Activated T-cell treated with anti-CD3 and anti-CD28 coated beads, Interleukin-2, amount 50 U/mL, for 72 hours (primary cell): ENCODE measurements at regions not wholly inside any gene's neighbourhood (a gene's known extent, or its start where the extent isn't known, plus 50 kb on each side); places are given as distances from the start of the nearest gene placed in this dataset.
"Not testable (repeated sequence)": the region's sequence is repeated elsewhere in the genome, so short reads cannot be mapped to it uniquely, and the experiment has no call there.

ENCODE experiments used
- ATAC-seq, 2 donors: fragments of 150-1000 bp; cut with Tn5 transposase; replicated peaks in 1 of 2; 2 replicates each; pipeline ENCODE4 v1.10.0; 2021; ENCODE audit warnings: moderate library complexity in 2 of 2, mild to moderate bottlenecking in 1 of 2
- DNase-seq, 2 donors: peaks; one replicate each; pipeline ENCODE4 v3.0.0; 2021 to 2022; ENCODE audit warnings: mixed read lengths in 1 of 2
- H3K27ac Mint-ChIP-seq: one replicate; pipeline ENCODE4 v1.8.0; 2022; ENCODE audit warnings: mild to moderate bottlenecking, moderate library complexity, mixed read lengths
- H3K27me3 Mint-ChIP-seq: one replicate; pipeline ENCODE4 v1.8.0; 2022; ENCODE audit warnings: low read depth, mixed read lengths
- H3K36me3 Mint-ChIP-seq, 2 donors: one replicate each; pipeline ENCODE4 v1.8.0; 2022; ENCODE audit warnings: mixed read lengths in 2 of 2, mild to moderate bottlenecking in 1 of 2; ENCODE audit not compliant: insufficient read depth in 2 of 2
- H3K4me1 Mint-ChIP-seq: one replicate; pipeline ENCODE4 v1.8.0; 2022; ENCODE audit warnings: low read depth, mixed read lengths
- H3K4me3 Mint-ChIP-seq, 2 donors: one replicate each; pipeline ENCODE4 v1.8.0; 2022; ENCODE audit warnings: mild to moderate bottlenecking in 2 of 2, mixed read lengths in 2 of 2, moderate library complexity in 2 of 2
- H3K9me3 Mint-ChIP-seq, 2 donors: one replicate each; pipeline ENCODE4 v1.8.0; 2022; ENCODE audit warnings: mixed read lengths in 2 of 2

DNA sequence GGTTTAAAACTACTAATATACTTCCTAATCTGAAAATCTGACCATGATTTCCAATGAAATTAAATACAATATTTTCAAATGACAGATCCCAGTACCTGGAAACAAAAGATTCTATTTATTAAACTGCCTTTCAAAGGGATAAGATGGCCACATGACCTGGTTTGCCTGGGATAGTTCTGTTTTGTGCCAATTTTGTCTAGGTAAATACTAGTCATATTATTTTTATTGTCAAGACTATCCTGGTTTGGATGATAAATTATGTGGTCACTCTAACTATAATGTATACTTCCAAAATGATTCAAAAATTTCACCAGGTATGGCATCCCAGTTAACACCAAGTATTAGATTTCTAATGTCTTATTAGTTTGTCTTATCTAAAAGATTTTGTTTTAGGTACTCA, 222.5 kb upstream of the TTC29 start:
- not testable (repeated sequence) for H3K36me3 Mint-ChIP-seq, H3K4me3 Mint-ChIP-seq, H3K27ac Mint-ChIP-seq, H3K4me1 Mint-ChIP-seq, H3K9me3 Mint-ChIP-seq, H3K27me3 Mint-ChIP-seq, ATAC-seq, DNase-seq

DNA sequence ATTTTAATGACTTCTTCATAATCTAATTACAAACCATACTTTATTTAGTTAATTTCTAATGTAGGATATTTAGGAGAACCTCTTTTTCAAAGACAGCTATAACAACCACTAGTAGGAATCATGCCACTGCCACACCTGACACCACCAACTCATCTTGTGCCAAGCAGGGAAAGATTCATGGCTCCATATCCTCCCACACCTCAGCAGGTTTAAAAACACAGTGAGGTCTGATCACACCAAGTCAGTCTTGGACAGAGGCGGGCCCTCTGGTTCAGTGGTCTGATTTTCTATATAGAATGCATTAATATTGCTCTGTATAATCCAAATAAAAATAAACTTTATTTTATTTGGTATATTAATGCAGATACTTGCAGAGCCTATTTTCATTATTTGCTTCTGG, 227.7 kb upstream of the TTC29 start:
- Mint-ChIP-seq H3K4me3 (no peak overlapping the region), H3K27ac (no peak overlapping the region), H3K9me3 (no peaks in the 10 kb centered on the region), H3K4me1 (no peaks in the 10 kb centered on the region), H3K36me3 (no peaks in the 10 kb centered on the region), H3K27me3 (no peaks in the 10 kb centered on the region)
- ATAC-seq = no peak
- DNase-seq = no peak

DNA sequence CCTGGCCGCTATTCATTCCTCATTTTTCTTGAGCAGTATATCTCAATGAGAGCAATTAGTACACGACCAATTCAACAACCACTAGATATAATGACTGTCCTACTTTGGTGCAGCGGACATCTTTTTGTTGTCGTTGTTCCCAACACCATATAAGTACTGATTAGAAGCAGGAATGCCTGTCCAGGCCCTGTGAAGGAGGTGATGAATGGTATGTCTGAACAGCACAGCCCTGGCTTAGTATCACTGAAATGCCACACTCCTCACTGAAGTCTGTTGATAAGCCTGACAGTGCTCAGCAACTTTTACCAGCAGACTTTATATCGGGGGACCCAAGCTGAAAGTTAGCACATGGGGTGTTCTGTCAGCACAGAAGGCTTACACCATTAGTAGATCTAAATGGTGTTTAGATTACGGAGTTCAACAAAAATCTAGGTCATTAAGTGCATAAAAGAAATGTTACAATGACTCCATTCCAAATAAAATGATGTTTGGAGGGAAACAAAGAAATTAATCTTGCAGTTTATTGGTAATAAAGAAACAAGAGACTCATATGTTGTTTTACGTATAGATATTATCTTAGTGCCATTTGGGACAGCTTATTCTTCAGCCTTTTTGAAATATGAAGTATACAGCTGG, 228.3 kb upstream of the TTC29 start:
- DNase-seq (no peak), ATAC-seq (no peak)
- Mint-ChIP-seq H3K4me3 (no peak overlapping the region), H3K27ac (no peak overlapping the region), H3K4me1 (no peaks in the 10 kb centered on the region), H3K27me3 (no peaks in the 10 kb centered on the region), H3K9me3 (no peaks in the 10 kb centered on the region), H3K36me3 (no peaks in the 10 kb centered on the region)

DNA sequence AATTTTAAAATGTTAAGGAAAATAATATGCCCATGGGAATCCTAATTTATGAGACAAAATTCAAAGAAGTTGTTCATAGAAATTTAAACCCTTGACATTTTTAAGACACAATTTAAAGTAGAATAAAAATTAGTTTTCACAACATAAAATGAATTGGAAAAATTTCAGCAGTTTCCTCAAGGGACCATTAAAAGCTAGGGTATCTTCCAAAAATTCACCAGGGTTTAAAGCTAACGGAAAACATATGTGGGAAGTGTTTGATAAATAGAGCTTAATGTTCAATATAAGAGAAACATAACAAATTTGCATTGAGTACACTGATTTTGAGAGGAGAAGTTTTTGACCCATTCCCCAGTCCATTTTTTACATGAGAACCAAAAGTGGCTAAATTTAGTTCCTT, 228.9 kb upstream of the TTC29 start:
- ATAC-seq = no peak
- Mint-ChIP-seq H3K27ac (no peak overlapping the region), H3K4me3 (no peak overlapping the region), H3K27me3 (no peaks in the 10 kb centered on the region), H3K9me3 (no peaks in the 10 kb centered on the region), H3K4me1 (no peaks in the 10 kb centered on the region), H3K36me3 (no peaks in the 10 kb centered on the region)
- DNase-seq = no peak

DNA sequence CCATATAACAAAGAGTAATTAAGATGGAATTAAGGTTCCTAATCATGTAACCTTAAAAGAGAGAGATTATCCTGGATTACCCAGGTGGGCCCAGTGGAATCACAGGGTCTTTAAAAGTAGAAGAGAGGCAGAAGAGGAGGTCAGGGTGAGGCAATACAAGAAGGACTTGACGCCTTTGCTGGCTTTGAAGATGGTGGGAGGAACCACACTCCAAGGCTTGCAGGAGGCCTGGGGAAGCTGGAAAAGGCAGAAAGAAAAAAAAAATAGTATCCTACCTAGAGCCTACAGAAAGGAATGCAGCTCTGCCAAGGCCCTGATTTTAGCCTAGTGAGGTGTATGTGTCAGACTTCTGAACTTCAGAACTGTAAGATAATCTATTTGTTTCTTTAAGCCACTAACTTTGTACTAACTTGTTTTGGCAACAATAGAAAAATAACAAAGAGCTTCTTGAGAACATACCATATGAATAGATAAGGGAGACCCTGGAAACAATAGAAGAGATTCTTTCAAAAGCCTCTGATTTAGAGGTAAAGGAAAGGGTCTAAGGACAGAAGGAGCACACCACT, 229.9 kb upstream of the TTC29 start:
- Mint-ChIP-seq H3K36me3 (no peaks in the 10 kb centered on the region), H3K27ac (no peak overlapping the region), H3K4me3 (no peak overlapping the region), H3K4me1 (no peaks in the 10 kb centered on the region), H3K27me3 (no peaks in the 10 kb centered on the region), H3K9me3 (no peaks in the 10 kb centered on the region)
- DNase-seq = no peak
- ATAC-seq = no peak

DNA sequence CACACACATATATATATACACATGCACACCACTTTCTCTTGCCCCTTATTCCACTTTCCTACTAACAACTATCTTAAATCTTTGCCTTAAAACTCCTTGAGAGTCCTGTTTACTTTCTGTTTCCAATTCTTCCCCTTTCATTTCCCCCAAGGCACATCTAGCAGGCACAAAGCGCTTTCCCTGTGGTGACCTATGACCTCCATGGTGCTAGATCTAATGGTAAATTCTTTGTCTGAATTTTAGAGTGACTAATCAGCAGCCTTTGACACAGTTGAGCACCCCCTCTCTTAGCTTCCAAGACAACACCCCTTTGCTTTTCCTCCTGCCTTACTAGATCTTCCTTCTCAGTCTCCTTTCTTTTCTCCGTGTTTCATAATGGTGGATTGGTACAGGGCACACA, 236.4 kb upstream of the TTC29 start:
- no peak overlapping the region for H3K4me3 Mint-ChIP-seq
- no peaks in the 10 kb centered on the region for H3K27me3 Mint-ChIP-seq
- no peak overlapping the region for H3K27ac Mint-ChIP-seq
- no peaks in the 10 kb centered on the region for H3K36me3 Mint-ChIP-seq
- ATAC-seq (no peak), DNase-seq (no peak)
- no peaks in the 10 kb centered on the region for H3K4me1 Mint-ChIP-seq
- H3K9me3 Mint-ChIP-seq = peaks cover 2 to 3% of the 10 kb centered on the region in 2 donors

DNA sequence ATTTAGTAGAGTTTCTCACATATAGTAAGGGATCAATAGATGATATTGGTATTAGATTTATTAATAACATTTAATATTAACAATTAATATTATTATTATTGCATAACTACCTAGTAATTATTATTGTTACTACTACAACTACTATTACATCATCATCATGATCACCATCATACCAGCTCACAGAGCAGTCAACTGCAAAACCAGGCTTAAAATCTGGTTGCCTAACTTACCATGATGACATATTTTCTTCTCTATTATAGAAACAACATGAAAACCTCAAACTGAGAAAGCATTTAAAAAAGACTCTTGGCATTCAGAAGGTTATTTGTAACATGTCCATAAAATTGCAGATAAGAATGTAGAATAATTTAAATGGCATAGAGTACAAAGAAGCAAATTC, 247.0 kb upstream of the TTC29 start:
- peaks cover 2% of the 10 kb centered on the region in 2 donors for H3K9me3 Mint-ChIP-seq
- H3K27ac Mint-ChIP-seq = no peak overlapping the region
- no peaks in the 10 kb centered on the region for H3K27me3 Mint-ChIP-seq
- H3K36me3 Mint-ChIP-seq = no peaks in the 10 kb centered on the region
- H3K4me3 Mint-ChIP-seq = no peak overlapping the region
- DNase-seq (no peak), ATAC-seq (no peak)
- no peaks in the 10 kb centered on the region for H3K4me1 Mint-ChIP-seq

DNA sequence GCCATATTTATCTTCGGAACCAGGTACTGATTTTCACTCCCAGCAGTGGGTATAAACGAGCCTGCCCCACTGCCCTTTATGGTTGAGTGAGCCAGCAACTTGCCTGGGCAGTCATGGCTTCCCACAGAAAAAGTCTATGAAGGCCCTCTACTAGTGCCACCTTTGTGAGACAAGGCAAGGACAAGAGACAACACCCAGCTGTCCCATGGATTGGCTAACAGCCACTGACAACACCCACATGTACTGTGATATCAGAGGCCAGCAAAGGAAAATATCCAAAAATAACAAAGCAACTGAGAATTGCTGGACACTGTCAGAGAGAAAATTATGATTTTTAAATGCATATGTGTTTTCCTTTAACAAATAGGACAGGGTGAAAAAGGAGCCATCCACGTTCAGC, 248.4 kb upstream of the TTC29 start:
- Mint-ChIP-seq H3K27me3 (no peaks in the 10 kb centered on the region), H3K36me3 (no peaks in the 10 kb centered on the region), H3K9me3 (peaks cover 0 to 2% of the 10 kb centered on the region in 2 donors), H3K4me3 (no peak overlapping the region), H3K27ac (no peak overlapping the region), H3K4me1 (no peaks in the 10 kb centered on the region)
- ATAC-seq (no peak), DNase-seq (no peak)

DNA sequence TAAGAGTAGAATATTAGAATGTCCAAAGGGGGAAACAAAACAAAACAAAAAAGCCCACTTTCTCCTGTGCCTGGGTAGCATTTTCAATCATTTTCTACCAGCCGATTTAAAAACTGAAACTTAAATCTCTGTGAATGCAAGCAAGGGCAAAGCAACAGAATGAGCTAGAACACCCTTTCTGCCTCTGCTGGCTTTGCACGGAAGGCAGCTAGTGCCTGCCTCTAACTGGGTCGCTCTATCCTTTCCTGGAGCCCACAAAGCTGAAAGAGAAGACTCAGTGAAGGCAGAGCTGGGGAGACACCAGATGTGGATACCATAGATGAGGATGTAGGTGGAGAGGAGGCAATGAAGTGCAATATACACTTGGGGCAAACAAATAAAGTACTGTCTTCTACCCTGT, 248.9 kb upstream of the TTC29 start:
- H3K36me3 Mint-ChIP-seq = no peaks in the 10 kb centered on the region
- H3K4me3 Mint-ChIP-seq = no peak overlapping the region
- H3K27me3 Mint-ChIP-seq = no peaks in the 10 kb centered on the region
- H3K4me1 Mint-ChIP-seq = no peaks in the 10 kb centered on the region
- ATAC-seq (no peak), DNase-seq (no peak)
- H3K9me3 Mint-ChIP-seq = peaks cover 0 to 2% of the 10 kb centered on the region in 2 donors
- no peak overlapping the region for H3K27ac Mint-ChIP-seq

DNA sequence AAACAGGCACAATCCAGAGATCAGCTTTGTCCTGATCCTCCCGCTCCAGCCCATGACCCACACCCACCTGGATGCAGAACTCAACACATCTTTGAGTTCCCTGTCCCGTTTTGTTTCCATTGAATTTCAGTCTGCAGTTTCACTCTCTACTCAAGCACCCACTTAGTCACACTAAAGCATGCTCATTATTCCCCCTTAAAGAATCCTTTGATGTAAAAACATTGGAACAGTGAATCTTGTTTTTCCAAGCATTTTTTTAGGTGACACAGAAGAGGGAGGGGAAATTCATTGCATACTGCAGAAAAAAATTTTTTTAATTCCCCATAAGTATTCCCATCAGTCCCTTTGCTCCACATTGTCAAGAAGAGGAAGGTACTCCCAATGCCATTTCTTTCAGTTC, 249.7 kb upstream of the TTC29 start:
- no peaks in the 10 kb centered on the region for H3K36me3 Mint-ChIP-seq
- peaks cover 0 to 2% of the 10 kb centered on the region in 2 donors for H3K9me3 Mint-ChIP-seq
- H3K4me3 Mint-ChIP-seq = no peak overlapping the region
- DNase-seq (no peak), ATAC-seq (no peak)
- H3K4me1 Mint-ChIP-seq = no peaks in the 10 kb centered on the region
- H3K27ac Mint-ChIP-seq = no peak overlapping the region
- no peaks in the 10 kb centered on the region for H3K27me3 Mint-ChIP-seq

DNA sequence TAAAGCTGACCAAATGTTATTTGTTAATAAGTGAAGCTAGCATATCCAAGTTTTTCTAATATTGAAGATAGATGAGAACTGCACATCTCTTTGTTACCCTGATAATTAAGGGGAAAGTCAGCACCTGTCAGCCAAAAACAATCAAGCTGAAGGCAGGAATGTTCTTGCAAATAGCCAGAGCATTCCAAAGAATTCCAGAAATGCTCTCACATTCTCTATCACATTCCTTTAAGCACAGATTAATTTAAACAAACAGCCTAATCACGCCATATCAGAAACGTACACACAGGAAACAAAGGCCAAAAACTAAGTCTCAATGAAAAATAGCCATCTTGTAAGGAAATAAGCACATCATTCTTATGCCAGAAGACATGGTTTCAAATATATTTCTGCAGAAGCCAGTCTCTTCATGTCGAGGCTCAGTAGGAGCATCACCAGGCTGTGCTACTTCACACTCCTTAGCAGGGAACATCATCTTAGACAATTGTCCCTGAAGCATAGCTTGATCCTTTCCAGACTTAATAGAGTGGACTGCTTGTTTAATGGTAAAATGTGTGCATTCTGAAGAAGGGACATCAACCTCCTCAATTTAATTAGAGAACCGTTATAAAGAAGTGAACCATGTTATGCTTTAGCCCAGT, 252.9 kb upstream of the TTC29 start:
- no peaks in the 10 kb centered on the region for H3K36me3 Mint-ChIP-seq
- ATAC-seq (no peak), DNase-seq (no peak)
- H3K27me3 Mint-ChIP-seq = no peaks in the 10 kb centered on the region
- no peaks in the 10 kb centered on the region for H3K4me1 Mint-ChIP-seq
- no peak overlapping the region for H3K27ac Mint-ChIP-seq
- no peak overlapping the region for H3K4me3 Mint-ChIP-seq
- no peaks in the 10 kb centered on the region for H3K9me3 Mint-ChIP-seq

DNA sequence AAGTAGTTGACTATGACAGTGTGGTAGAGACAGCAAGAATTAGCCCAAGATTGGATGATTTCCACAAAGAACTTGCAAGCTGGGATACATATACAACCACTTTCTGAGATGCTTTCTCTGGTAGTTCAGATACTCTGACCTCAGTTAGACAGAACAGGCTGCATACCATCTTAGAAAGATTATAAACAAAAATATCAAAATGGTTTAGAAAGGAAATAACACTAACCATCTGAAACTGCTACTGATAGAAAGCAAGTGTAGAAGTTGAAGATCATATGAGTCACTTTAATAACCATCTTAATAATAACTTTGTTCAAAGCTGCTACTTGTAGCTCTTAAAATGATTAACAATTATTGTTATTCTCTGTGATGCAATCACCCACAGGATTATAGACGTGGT, 255.4 kb upstream of the TTC29 start:
- H3K4me3 Mint-ChIP-seq = no peak overlapping the region
- DNase-seq = no peak

DNA sequence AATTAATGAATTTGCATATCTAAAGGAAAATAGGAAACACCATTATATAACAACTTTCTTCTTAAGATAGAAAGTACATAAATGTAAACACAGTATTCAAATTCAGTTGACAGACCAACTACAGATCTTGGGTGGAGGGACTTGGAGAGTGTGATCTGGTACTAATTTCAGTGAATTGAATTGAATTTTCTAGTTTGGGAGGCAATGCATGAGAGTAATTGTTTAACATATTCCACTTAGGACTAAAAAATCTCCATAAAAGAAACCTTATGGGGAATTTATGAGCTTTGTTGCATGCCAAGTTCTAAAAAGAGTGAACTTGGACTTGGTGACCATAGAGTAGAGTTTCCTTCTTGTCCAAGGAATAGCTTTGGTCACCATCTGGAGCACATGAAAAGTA, 261.1 kb upstream of the TTC29 start:
- no peaks in the 10 kb centered on the region for H3K36me3 Mint-ChIP-seq

More for the DNA sequence above, 255.4 kb upstream of the TTC29 start:
- Mint-ChIP-seq H3K27ac (no peak overlapping the region), H3K36me3 (no peaks in the 10 kb centered on the region), H3K27me3 (no peaks in the 10 kb centered on the region), H3K9me3 (no peaks in the 10 kb centered on the region), H3K4me1 (no peaks in the 10 kb centered on the region)
- ATAC-seq = no peak

DNA sequence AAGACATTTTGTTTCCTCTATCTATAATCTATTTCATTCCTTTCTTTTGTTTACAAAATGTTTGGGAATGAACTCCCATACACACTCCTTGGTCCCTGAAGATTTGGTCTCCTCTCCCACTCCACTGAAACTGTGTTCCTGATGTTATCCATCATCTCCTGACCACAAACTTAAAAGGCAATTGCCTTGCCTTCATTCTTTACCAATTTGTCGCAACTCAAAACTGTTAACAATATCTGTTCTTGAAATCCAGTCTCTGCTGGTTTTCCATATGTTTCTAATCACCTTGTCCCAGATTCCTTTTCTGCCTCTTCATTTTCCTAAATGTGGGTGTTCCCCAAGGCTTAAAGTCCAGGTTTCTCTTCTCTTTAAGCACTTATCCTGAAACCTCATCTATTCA, 262.2 kb upstream of the TTC29 start:
- Mint-ChIP-seq H3K4me3 (no peak overlapping the region), H3K4me1 (no peaks in the 10 kb centered on the region), H3K9me3 (peaks cover 0 to 2% of the 10 kb centered on the region in 2 donors), H3K27ac (no peak overlapping the region), H3K27me3 (no peaks in the 10 kb centered on the region), H3K36me3 (no peaks in the 10 kb centered on the region)
- DNase-seq (no peak), ATAC-seq (no peak)

More for the DNA sequence above, 261.1 kb upstream of the TTC29 start:
- ATAC-seq (no peak), DNase-seq (no peak)
- Mint-ChIP-seq H3K27me3 (no peaks in the 10 kb centered on the region), H3K4me1 (no peaks in the 10 kb centered on the region), H3K27ac (no peak overlapping the region), H3K4me3 (no peak overlapping the region), H3K9me3 (no peaks in the 10 kb centered on the region)
